MCF 10A (cell line): ENCODE measurements at regions not wholly inside any gene's neighbourhood (a gene's known extent, or its start where the extent isn't known, plus 50 kb on each side); places are given as distances from the start of the nearest gene placed in this dataset.

Experiments
- BruUV-seq: library from RNA; stranded (reverse); fragments of 400-500 nt; replicated peaks from 2 replicates; lab custom pipeline; 2021; lab: Mats Ljungman, UMichigan
- CTCF ChIA-PET: fragments of 300-600 bp; sonication (Branson Sonifier 250); formaldehyde crosslinking; extraction: SDS; loops from one replicate; lab custom pipeline; 2021; ENCODE audit warnings: antibody characterized with exemption, inconsistent platforms; lab: Yijun Ruan, JAX
- POLR2A ChIA-PET: fragments of 300-600, 350-650 bp; sonication (Branson Sonifier 250); formaldehyde crosslinking; extraction: SDS; loops from one replicate; lab custom pipeline; 2020; ENCODE audit warnings: antibody characterized with exemption, inconsistent platforms; lab: Yijun Ruan, JAX
- DNase-seq: peaks from one replicate; pipeline ENCODE4 v3.0.0-alpha.2; 2018; ENCODE audit not compliant: unreplicated experiment
- H3K27ac Mint-ChIP-seq: one replicate; pipeline ENCODE4 v1.8.0; 2022; ENCODE audit warnings: mild to moderate bottlenecking, low read depth, mixed read lengths; ENCODE audit not compliant: unreplicated experiment
- H3K27me3 Mint-ChIP-seq: one replicate; pipeline ENCODE4 v1.8.0; 2022; ENCODE audit warnings: mixed read lengths; ENCODE audit not compliant: insufficient read depth, unreplicated experiment
- H3K36me3 Mint-ChIP-seq: one replicate; pipeline ENCODE4 v1.8.0; 2022; ENCODE audit warnings: mild to moderate bottlenecking, moderate library complexity, mixed read lengths; ENCODE audit not compliant: insufficient read depth, unreplicated experiment
- H3K4me1 Mint-ChIP-seq: one replicate; pipeline ENCODE4 v1.8.0; 2022; ENCODE audit warnings: mixed read lengths; ENCODE audit not compliant: insufficient read depth, unreplicated experiment
- H3K4me3 Mint-ChIP-seq: one replicate; pipeline ENCODE4 v1.8.0; 2022; ENCODE audit warnings: mild to moderate bottlenecking, moderate library complexity, mixed read lengths; ENCODE audit not compliant: unreplicated experiment
- H3K9me3 Mint-ChIP-seq: one replicate; pipeline ENCODE4 v1.8.0; 2022; ENCODE audit warnings: mixed read lengths; ENCODE audit not compliant: unreplicated experiment
- intact Hi-C: fragments of 100-400 bp; cut with micrococcal nuclease; formaldehyde crosslinking; loops from 2 replicates; pipeline ENCODE4 v1.14.1; 2022
- TF ChIP-seq, protein P1 (sequence below): fragments of 200-600 bp; IDR thresholded peaks from one replicate; pipeline ENCODE4 v1.8.0; 2022; ENCODE audit warnings: antibody characterized with exemption, mild to moderate bottlenecking; ENCODE audit not compliant: unreplicated experiment

DNA sequence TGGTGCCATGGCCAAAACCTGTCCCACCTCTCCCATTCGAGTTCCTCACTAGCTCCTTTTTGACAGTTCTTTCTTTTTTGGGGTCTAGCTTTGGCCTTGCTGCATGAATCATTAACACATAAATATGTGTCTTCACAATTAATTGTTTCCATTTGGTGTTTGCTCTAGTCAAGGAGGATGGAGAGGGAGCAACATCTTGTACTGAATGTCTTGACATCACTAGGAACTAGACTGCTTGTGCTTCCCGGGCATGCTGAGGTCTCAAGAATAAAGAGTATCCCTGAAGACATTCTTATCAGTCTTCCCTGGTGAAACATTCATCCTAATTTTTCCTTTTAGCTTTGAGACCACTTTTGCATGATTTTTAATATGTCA, 77.0 kb upstream of the ESR1 start:
- intact Hi-C loops: no loop called here
- no TSS peak for BruUV-seq
- no peaks in the 10 kb centered on the region for H3K9me3 Mint-ChIP-seq
- H3K27ac Mint-ChIP-seq: no peak overlapping the region
- no peaks in the 10 kb centered on the region for H3K4me1 Mint-ChIP-seq
- ChIA-PET POLR2A (interaction anchor here (0.7 kb wide), 1 partner anchor 280 kb away, joined by 3 read pairs; no protein-coding TSS in a partner anchor), CTCF (interaction anchor here (0.7 kb wide), 1 partner anchor 255 kb away, joined by 3 read pairs; no protein-coding TSS in a partner anchor)
- H3K27me3 Mint-ChIP-seq: no peaks in the 10 kb centered on the region
- no peak for DNase-seq
- TF ChIP-seq, protein P1, sequence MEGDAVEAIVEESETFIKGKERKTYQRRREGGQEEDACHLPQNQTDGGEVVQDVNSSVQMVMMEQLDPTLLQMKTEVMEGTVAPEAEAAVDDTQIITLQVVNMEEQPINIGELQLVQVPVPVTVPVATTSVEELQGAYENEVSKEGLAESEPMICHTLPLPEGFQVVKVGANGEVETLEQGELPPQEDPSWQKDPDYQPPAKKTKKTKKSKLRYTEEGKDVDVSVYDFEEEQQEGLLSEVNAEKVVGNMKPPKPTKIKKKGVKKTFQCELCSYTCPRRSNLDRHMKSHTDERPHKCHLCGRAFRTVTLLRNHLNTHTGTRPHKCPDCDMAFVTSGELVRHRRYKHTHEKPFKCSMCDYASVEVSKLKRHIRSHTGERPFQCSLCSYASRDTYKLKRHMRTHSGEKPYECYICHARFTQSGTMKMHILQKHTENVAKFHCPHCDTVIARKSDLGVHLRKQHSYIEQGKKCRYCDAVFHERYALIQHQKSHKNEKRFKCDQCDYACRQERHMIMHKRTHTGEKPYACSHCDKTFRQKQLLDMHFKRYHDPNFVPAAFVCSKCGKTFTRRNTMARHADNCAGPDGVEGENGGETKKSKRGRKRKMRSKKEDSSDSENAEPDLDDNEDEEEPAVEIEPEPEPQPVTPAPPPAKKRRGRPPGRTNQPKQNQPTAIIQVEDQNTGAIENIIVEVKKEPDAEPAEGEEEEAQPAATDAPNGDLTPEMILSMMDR: no peak
- H3K36me3 Mint-ChIP-seq: no peaks in the 10 kb centered on the region
- no peak overlapping the region for H3K4me3 Mint-ChIP-seq

DNA sequence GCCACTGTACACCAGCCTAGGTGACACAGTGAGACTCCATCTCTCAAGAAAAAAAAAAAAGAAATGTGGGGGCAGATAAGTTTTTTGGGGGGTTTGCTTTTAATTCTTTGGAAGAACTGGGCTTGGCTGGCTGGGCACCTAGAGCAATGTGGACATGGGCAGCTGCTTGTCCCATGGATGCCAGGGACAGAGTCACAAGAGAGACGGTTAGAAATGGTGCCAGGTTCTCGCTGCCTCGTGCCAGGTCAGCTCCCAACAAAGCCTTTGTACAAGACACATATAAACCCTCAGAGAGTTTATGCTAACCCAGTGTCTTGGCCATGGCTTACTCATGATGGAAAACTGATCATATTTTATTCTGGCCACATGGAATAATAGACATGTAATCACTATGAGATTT, 76.2 kb upstream of the ESR1 start:
- CTCF ChIA-PET: interaction anchor here (0.6 kb wide), 1 partner anchor 918 kb away, joined by 5 read pairs; no protein-coding TSS in a partner anchor
- BruUV-seq: no TSS peak
- TF ChIP-seq, protein P1: no peak

DNA sequence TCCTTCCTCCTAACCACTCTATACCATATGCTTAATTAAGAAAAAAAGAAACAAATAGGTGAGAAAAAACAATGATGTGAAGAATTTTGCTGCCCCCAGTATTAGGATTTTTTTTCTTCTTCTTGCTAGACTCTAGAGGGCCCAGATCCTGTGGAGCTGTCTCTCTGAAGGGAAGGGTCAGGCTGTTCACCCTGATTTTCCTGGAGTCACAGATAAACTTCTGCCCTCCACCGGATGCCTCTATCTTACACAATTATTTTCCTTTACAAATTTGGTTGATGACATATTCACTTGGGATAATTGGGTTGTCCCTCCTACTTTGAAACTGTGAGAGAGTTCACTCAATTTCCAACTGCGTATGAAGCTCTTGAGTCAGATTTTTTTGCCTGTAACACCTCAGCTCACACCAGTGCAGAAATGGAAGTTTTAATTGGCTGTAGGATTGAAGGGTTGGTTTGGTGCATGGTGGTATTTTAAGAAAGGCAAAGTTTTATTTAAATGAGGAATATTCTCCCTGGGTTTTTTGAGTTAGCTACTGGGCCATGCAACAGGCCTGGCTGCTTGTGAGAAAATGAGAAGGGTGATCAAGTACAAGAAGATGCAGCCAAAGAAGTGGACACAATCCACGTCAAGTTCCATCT, 73.7 kb upstream of the ESR1 start:
- Mint-ChIP-seq H3K27me3 (no peaks in the 10 kb centered on the region), H3K4me1 (no peaks in the 10 kb centered on the region), H3K27ac (no peak overlapping the region), H3K4me3 (no peak overlapping the region), H3K9me3 (no peaks in the 10 kb centered on the region), H3K36me3 (no peaks in the 10 kb centered on the region)
- BruUV-seq: no TSS peak
- POLR2A ChIA-PET: no interaction called here
- intact Hi-C loops: no loop called here
- CTCF ChIA-PET: interaction anchor here (0.6 to 0.8 kb wide), 2 partner anchors 48 to 363 kb away, joined by 4 to 5 read pairs; no protein-coding TSS in a partner anchor
- DNase-seq: no peak
- TF ChIP-seq, protein P1: no peak

More for the DNA sequence above, 76.2 kb upstream of the ESR1 start:
- POLR2A ChIA-PET: no interaction called here
- DNase-seq: no peak
- Mint-ChIP-seq H3K9me3 (no peaks in the 10 kb centered on the region), H3K27me3 (no peaks in the 10 kb centered on the region), H3K27ac (no peak overlapping the region), H3K4me1 (no peaks in the 10 kb centered on the region), H3K4me3 (no peak overlapping the region), H3K36me3 (no peaks in the 10 kb centered on the region)
- intact Hi-C loops: no loop called here

DNA sequence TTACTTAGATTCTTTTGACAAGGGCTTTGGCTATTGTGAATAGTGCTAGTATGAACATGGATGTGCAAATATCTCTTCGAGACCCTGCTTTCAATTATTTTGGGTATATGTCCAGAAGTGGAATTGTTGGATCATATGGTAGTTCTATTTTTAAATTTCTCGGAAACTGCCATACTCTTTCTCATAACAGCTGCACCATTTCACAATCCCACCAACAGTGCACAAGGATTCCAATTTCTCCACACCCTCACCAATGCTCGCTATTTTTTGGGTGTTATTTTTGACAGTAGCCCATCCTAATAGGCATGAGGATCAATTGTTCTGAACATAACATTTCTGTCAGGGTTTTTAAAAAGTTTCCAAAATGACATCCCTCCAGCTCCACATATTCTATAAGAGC, 69.2 kb upstream of the ESR1 start:
- Mint-ChIP-seq H3K27me3 (peaks cover 24% of the 10 kb centered on the region), H3K4me3 (no peak overlapping the region), H3K27ac (no peak overlapping the region), H3K36me3 (no peaks in the 10 kb centered on the region), H3K4me1 (no peaks in the 10 kb centered on the region), H3K9me3 (no peaks in the 10 kb centered on the region)
- CTCF ChIA-PET: interaction anchor here (0.7 kb wide), 1 partner anchor 387 kb away, joined by 4 read pairs; no protein-coding TSS in a partner anchor
- DNase-seq: no peak
- intact Hi-C loops: no loop called here
- BruUV-seq: no TSS peak
- POLR2A ChIA-PET: interaction anchor here (1.5 kb wide), 1 partner anchor 11 kb away, joined by 3 read pairs; no protein-coding TSS in a partner anchor
- TF ChIP-seq, protein P1: no peak
